Common myeloid progenitor, CD34-positive (primary cell): ENCODE measurements at regions not wholly inside any gene's neighbourhood (a gene's known extent, or its start where the extent isn't known, plus 50 kb on each side); places are given as distances from the start of the nearest gene placed in this dataset.

Experiments
- CTCF ChIA-PET: fragments of 350-600 bp; sonication (Branson Sonifier 250); formaldehyde crosslinking; loops from one replicate; lab custom pipeline; 2021; ENCODE audit warnings: antibody characterized with exemption; lab: Charles Lee
- POLR2A ChIA-PET: fragments of 350-600 bp; sonication (Branson Sonifier 250); formaldehyde crosslinking; loops from one replicate; lab custom pipeline; 2021; ENCODE audit warnings: antibody characterized with exemption; lab: Charles Lee
- DNase-seq, 3 donors: peaks; one replicate each; pipeline versions ENCODE4 v3.0.0 to v3.0.0-alpha.2; 2013
- H3K27ac ChIP-seq, 2 experiments: 1 replicate in 1 of 2; 2 replicates in 1 of 2; pipeline ENCODE4 v1.7.0; 2013; ENCODE audit warnings: inconsistent platforms in 2 of 2, low read length in 2 of 2, mild to moderate bottlenecking in 2 of 2, low read depth in 1 of 2, moderate library complexity in 1 of 2; ENCODE audit not compliant: severe bottlenecking in 2 of 2, insufficient read depth in 1 of 2, poor library complexity in 1 of 2
- H3K27me3 ChIP-seq, 5 experiments: replicated peaks in 2 of 5; 1 replicate in 3 of 5; 2 replicates in 2 of 5; pipeline versions ENCODE4 v1.6.1 to v1.7.0; 2013; ENCODE audit warnings: low read length in 4 of 5, mild to moderate bottlenecking in 2 of 5, moderate library complexity in 2 of 5, inconsistent platforms in 1 of 5; ENCODE audit not compliant: insufficient read depth in 5 of 5, control insufficient read depth in 4 of 5
- H3K36me3 ChIP-seq, 4 experiments: 1 replicate in 2 of 4; 2 replicates in 2 of 4; pipeline versions ENCODE4 v1.6.1 to v1.7.0; 2013; ENCODE audit warnings: low read length in 3 of 4, control low read depth in 1 of 4, mild to moderate bottlenecking in 1 of 4; ENCODE audit not compliant: control insufficient read depth in 4 of 4, insufficient read depth in 4 of 4
- H3K4me1 ChIP-seq, 4 experiments: 1 replicate in 3 of 4; 2 replicates in 1 of 4; pipeline versions ENCODE4 v1.6.1 to v1.7.1; 2013; ENCODE audit warnings: low read length in 3 of 4, mild to moderate bottlenecking in 3 of 4, control low read depth in 1 of 4, inconsistent platforms in 1 of 4, moderate library complexity in 1 of 4; ENCODE audit not compliant: control insufficient read depth in 4 of 4, insufficient read depth in 4 of 4; ENCODE audit errors: control extremely low read depth in 1 of 4
- H3K4me3 ChIP-seq, 7 experiments: 1 replicate in 4 of 7; 2 replicates in 3 of 7; pipeline versions ENCODE4 v1.5.1 to v1.7.0; 2013; ENCODE audit warnings: mild to moderate bottlenecking in 7 of 7, low read length in 6 of 7, moderate library complexity in 6 of 7, inconsistent platforms in 2 of 7, low read depth in 2 of 7, control low read depth in 1 of 7; ENCODE audit not compliant: insufficient read depth in 4 of 7, control insufficient read depth in 1 of 7; ENCODE audit errors: extremely low read depth in 1 of 7
- H3K9me3 ChIP-seq, 5 experiments: 1 replicate in 4 of 5; 2 replicates in 1 of 5; pipeline versions ENCODE4 v1.6.1 to v1.7.1; 2013; ENCODE audit warnings: low read length in 4 of 5, mild to moderate bottlenecking in 2 of 5, inconsistent platforms in 1 of 5, low read depth in 1 of 5, moderate library complexity in 1 of 5; ENCODE audit not compliant: control insufficient read depth in 4 of 5, insufficient read depth in 2 of 5; ENCODE audit errors: control extremely low read depth in 1 of 5
- WGBS: methylation state at CpG from one replicate; pipeline ENCODE4 v1.1.5; 2013; ENCODE audit not compliant: insufficient coverage; 5-methylcytosine and 5-hydroxymethylcytosine counted together

GRCh38 chr1:38418195-38419030 lies 371.8 kb upstream of the POU3F1 start:
- Histone ChIP-seq H3K36me3 (no peaks in the 10 kb centered on the region), H3K27ac (no peak overlapping the region), H3K9me3 (peaks cover 0 to 12% (median 0%) of the 10 kb centered on the region in 5 experiments), H3K4me3 (no peak overlapping the region), H3K27me3 (peaks cover 2 to 12% (median 5%) of the 10 kb centered on the region in 5 experiments), H3K4me1 (no peaks in the 10 kb centered on the region)
- 65% methylated on average over 6 of the region's 9 CpGs for WGBS
- ChIA-PET CTCF (no interaction called here), POLR2A (no interaction called here)
- peak; percentile 3 to 17 (median 5) for DNase-seq

- ChIA-PET CTCF (no interaction called here), POLR2A (no interaction called here)
- Histone ChIP-seq H3K4me1 (no peaks in the 10 kb centered on the region), H3K27ac (no peak overlapping the region), H3K27me3 (no peaks in the 10 kb centered on the region), H3K36me3 (no peaks in the 10 kb centered on the region), H3K9me3 (peaks cover 0 to 17% (median 4%) of the 10 kb centered on the region in 5 experiments), H3K4me3 (no peak overlapping the region)
- DNase-seq: no peak
- 73% methylated on average over 2 of the region's 2 CpGs for WGBS
Observed at GRCh38 chr1:38403667-38404066, 357.1 kb upstream of the POU3F1 start.

- WGBS: no CpG with 5 or more reads among the region's 2 CpGs
- ChIA-PET POLR2A (no interaction called here), CTCF (no interaction called here)
- Histone ChIP-seq H3K27ac (no peak overlapping the region), H3K9me3 (peaks cover 0 to 17% (median 4%) of the 10 kb centered on the region in 5 experiments), H3K4me1 (no peaks in the 10 kb centered on the region), H3K36me3 (no peaks in the 10 kb centered on the region), H3K27me3 (no peaks in the 10 kb centered on the region), H3K4me3 (no peak overlapping the region)
- no peak for DNase-seq
Observed at GRCh38 chr1:38402230-38402815, 355.7 kb upstream of the POU3F1 start.

- Histone ChIP-seq H3K4me3 (no peak overlapping the region), H3K27ac (no peak overlapping the region), H3K27me3 (no peaks in the 10 kb centered on the region), H3K9me3 (peaks cover 0 to 11% (median 0%) of the 10 kb centered on the region in 5 experiments), H3K4me1 (no peaks in the 10 kb centered on the region), H3K36me3 (no peaks in the 10 kb centered on the region)
- WGBS: no CpG with 5 or more reads among the region's 1 CpG
- POLR2A ChIA-PET: no interaction called here
- CTCF ChIA-PET: no interaction called here
- no peak for DNase-seq
Observed at GRCh38 chr1:38396606-38397005, 350.0 kb upstream of the POU3F1 start.

GRCh38 chr1:38394303-38394702 lies 347.7 kb upstream of the POU3F1 start:
- peaks cover 0 to 25% (median 3%) of the 10 kb centered on the region in 5 experiments for H3K9me3 ChIP-seq

GRCh38 chr1:38392861-38393260 lies 346.3 kb upstream of the POU3F1 start:
- WGBS: 33% methylated on average over 1 of the region's 2 CpGs
- POLR2A ChIA-PET: no interaction called here

More at GRCh38 chr1:38394303-38394702, 347.7 kb upstream of the POU3F1 start:
- no peak for DNase-seq
- no peak overlapping the region for H3K4me3 ChIP-seq
- H3K27me3 ChIP-seq: no peaks in the 10 kb centered on the region
- no peak overlapping the region for H3K27ac ChIP-seq
- no peaks in the 10 kb centered on the region for H3K4me1 ChIP-seq
- POLR2A ChIA-PET: no interaction called here
- no peaks in the 10 kb centered on the region for H3K36me3 ChIP-seq
- CTCF ChIA-PET: no interaction called here

GRCh38 chr1:38381256-38381655 lies 334.7 kb upstream of the POU3F1 start:
- H3K36me3 ChIP-seq: no peaks in the 10 kb centered on the region
- H3K27ac ChIP-seq: no peak overlapping the region
- ChIA-PET CTCF (no interaction called here), POLR2A (no interaction called here)
- H3K4me3 ChIP-seq: no peak overlapping the region
- peaks cover 0 to 7% (median 0%) of the 10 kb centered on the region in 5 experiments for H3K27me3 ChIP-seq
- no peaks in the 10 kb centered on the region for H3K9me3 ChIP-seq
- H3K4me1 ChIP-seq: no peaks in the 10 kb centered on the region
- no peak for DNase-seq
- 92% methylated on average over 2 of the region's 8 CpGs for WGBS

More at GRCh38 chr1:38392861-38393260, 346.3 kb upstream of the POU3F1 start:
- H3K4me1 ChIP-seq: no peaks in the 10 kb centered on the region
- no peak overlapping the region for H3K4me3 ChIP-seq
- peaks cover 0 to 31% (median 3%) of the 10 kb centered on the region in 5 experiments for H3K9me3 ChIP-seq
- no peak overlapping the region for H3K27ac ChIP-seq
- CTCF ChIA-PET: no interaction called here
- H3K27me3 ChIP-seq: no peaks in the 10 kb centered on the region
- no peak for DNase-seq
- no peaks in the 10 kb centered on the region for H3K36me3 ChIP-seq
